ENCODE measurements at regions not wholly inside any gene's neighbourhood (a gene's known extent, or its start where the extent isn't known, plus 50 kb on each side); places are given as distances from the start of the nearest gene placed in this dataset.

GRCh38 chr10:33086100-33086499 is 128.1 kb upstream of the ITGB1 start:
- no peak for TF ChIP-seq CTCF (IDR thresholded peaks at IDR 0.05)
- TF ChIP-seq SIN3A (IDR thresholded peaks at IDR 0.05; ENCODE audit: borderline replicate concordance, insufficient read depth, low read depth, low read length): no peak
- TF ChIP-seq POLR2AphosphoS5 (IDR thresholded peaks at IDR 0.05; ENCODE audit: low read depth, low read length): no peak
- TF ChIP-seq REST (IDR thresholded peaks at IDR 0.05; ENCODE audit: insufficient read depth in 1 of 2, low read depth in 2 of 2, low read length in 1 of 2): no peak
